ENCODE measurements at regions not wholly inside any gene's neighbourhood (a gene's known extent, or its start where the extent isn't known, plus 50 kb on each side); places are given as distances from the start of the nearest gene placed in this dataset.

DNA sequence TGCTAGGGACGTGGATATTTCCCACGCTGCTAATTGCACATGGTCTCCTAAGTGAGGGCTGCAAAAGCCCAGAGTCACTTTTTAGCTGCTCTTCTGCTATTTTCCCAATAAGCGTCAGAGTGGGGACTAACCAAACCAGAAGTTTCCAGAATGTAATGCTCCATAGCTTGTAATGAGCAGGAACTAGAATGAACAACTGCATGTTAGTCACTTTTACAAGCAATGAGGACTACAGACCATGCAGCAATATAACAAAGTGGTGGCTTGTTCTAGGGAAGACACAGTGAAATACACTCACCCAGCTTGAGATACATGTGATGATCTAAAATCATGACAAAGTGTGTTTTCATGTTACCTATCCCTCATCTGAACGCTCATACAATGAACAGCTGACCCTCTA is 314.1 kb upstream of the SGK1 start:
- TF ChIP-seq, protein P1, sequence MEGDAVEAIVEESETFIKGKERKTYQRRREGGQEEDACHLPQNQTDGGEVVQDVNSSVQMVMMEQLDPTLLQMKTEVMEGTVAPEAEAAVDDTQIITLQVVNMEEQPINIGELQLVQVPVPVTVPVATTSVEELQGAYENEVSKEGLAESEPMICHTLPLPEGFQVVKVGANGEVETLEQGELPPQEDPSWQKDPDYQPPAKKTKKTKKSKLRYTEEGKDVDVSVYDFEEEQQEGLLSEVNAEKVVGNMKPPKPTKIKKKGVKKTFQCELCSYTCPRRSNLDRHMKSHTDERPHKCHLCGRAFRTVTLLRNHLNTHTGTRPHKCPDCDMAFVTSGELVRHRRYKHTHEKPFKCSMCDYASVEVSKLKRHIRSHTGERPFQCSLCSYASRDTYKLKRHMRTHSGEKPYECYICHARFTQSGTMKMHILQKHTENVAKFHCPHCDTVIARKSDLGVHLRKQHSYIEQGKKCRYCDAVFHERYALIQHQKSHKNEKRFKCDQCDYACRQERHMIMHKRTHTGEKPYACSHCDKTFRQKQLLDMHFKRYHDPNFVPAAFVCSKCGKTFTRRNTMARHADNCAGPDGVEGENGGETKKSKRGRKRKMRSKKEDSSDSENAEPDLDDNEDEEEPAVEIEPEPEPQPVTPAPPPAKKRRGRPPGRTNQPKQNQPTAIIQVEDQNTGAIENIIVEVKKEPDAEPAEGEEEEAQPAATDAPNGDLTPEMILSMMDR (IDR thresholded peaks at IDR 0.05), result no peak
- TF ChIP-seq POLR2A (IDR thresholded peaks at IDR 0.05; ENCODE audit: low read depth) (no peak), POLR2AphosphoS5 (IDR thresholded peaks at IDR 0.05) (no peak)

All from esophagus muscularis mucosa (tissue), 3 donors.